ENCODE measurements at regions not wholly inside any gene's neighbourhood (a gene's known extent, or its start where the extent isn't known, plus 50 kb on each side); places are given as distances from the start of the nearest gene placed in this dataset.

GRCh38 chr15:69751566-69751965 is 298.9 kb downstream of the RPLP1 start:
- H2BK120ac ChIP-seq (ENCODE audit: low read depth, low read length), result no peak overlapping the region
- no CpG with 5 or more reads among the region's 5 CpGs for WGBS, 2 experiments (ENCODE audit: extremely low coverage in 2 of 2, insufficient read length in 1 of 2)
- ChIA-PET POLR2A (ENCODE audit: unreplicated experiment) (no interaction called here), CTCF (no interaction called here)
- no peak overlapping the region for H3K56ac ChIP-seq (ENCODE audit: extremely low read depth, insufficient read depth, low read length)
- TF ChIP-seq NFE2L2 (IDR thresholded peaks at IDR 0.05; ENCODE audit: low read depth, low read length) (no peak), RAD21 (IDR thresholded peaks at IDR 0.05; ENCODE audit: low read length) (no peak), RFX5 (IDR thresholded peaks at IDR 0.05; ENCODE audit: low read depth, low read length) (no peak), MAFK (IDR thresholded peaks at IDR 0.05; ENCODE audit: low read depth, low read length) (no peak), RCOR1 (IDR thresholded peaks at IDR 0.05; ENCODE audit: insufficient replicate concordance, low read length) (no peak), FOS (IDR thresholded peaks at IDR 0.05; ENCODE audit: low read depth, low read length) (no peak), MAZ (IDR thresholded peaks at IDR 0.05; ENCODE audit: borderline replicate concordance, low read depth, low read length) (no peak), MXI1 (IDR thresholded peaks at IDR 0.05; ENCODE audit: borderline replicate concordance, low read depth, low read length) (no peak), CHD1 (IDR thresholded peaks at IDR 0.05; ENCODE audit: low read depth, low read length) (no peak), POLR2A (IDR thresholded peaks at IDR 0.05; ENCODE audit: low read depth, low read length) (no peak), USF2 (IDR thresholded peaks at IDR 0.05; ENCODE audit: low read depth, low read length) (no peak), BHLHE40 (IDR thresholded peaks at IDR 0.05; ENCODE audit: low read depth, low read length) (no peak)
- TF ChIP-seq, protein P1, sequence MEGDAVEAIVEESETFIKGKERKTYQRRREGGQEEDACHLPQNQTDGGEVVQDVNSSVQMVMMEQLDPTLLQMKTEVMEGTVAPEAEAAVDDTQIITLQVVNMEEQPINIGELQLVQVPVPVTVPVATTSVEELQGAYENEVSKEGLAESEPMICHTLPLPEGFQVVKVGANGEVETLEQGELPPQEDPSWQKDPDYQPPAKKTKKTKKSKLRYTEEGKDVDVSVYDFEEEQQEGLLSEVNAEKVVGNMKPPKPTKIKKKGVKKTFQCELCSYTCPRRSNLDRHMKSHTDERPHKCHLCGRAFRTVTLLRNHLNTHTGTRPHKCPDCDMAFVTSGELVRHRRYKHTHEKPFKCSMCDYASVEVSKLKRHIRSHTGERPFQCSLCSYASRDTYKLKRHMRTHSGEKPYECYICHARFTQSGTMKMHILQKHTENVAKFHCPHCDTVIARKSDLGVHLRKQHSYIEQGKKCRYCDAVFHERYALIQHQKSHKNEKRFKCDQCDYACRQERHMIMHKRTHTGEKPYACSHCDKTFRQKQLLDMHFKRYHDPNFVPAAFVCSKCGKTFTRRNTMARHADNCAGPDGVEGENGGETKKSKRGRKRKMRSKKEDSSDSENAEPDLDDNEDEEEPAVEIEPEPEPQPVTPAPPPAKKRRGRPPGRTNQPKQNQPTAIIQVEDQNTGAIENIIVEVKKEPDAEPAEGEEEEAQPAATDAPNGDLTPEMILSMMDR (conservative IDR thresholded peaks at IDR 0.05; ENCODE audit: low read depth, low read length), result no peak
- H3K4me3 ChIP-seq (ENCODE audit: insufficient read depth, low read depth, low read length), result no peak overlapping the region
- no peaks in the 10 kb centered on the region for H3K79me1 ChIP-seq (ENCODE audit: low read depth in 1 of 2, low read length in 2 of 2)
- H3K27me3 ChIP-seq (ENCODE audit: control insufficient read depth, insufficient read depth, low read length), result peaks cover 33% of the 10 kb centered on the region
- H2AFZ ChIP-seq (replicated peaks; ENCODE audit: low read length, poor library complexity), result no peak overlapping the region
- H2AK5ac ChIP-seq (ENCODE audit: low read depth, low read length), result no peak overlapping the region
- no peak overlapping the region for H3K4ac ChIP-seq (ENCODE audit: low read depth, low read length)
- ATAC-seq (ENCODE audit: low read depth) (no peak), DNase-seq (no peak)
- H3K18ac ChIP-seq (ENCODE audit: low read depth, low read length), result no peak overlapping the region
- H4K91ac ChIP-seq (ENCODE audit: insufficient read depth, low read depth, low read length), result no peak overlapping the region
- H3K4me2 ChIP-seq (ENCODE audit: low read depth, low read length), result no peak overlapping the region
- no peaks in the 10 kb centered on the region for H3K36me3 ChIP-seq (ENCODE audit: control insufficient read depth, insufficient read depth, low read length)
- dilution Hi-C loops (cut with HindIII; ENCODE audit: low sequenced_read_pairs, unreplicated experiment) (no loop called here), intact Hi-C loops (cut with micrococcal nuclease) (no loop called here), in situ Hi-C loops (cut with MboI; ENCODE audit: low sequenced_read_pairs) (no loop called here)
- no peak overlapping the region for H3K23ac ChIP-seq (ENCODE audit: low read depth, low read length)
- H2BK5ac ChIP-seq (ENCODE audit: low read depth, low read length, poor library complexity, severe bottlenecking), result no peak overlapping the region
- H4K8ac ChIP-seq (ENCODE audit: low read depth in 2 of 2, low read length in 2 of 2), result no peak overlapping the region
- H3K27ac ChIP-seq (ENCODE audit: insufficient read depth, low read length), result no peak overlapping the region
- peaks cover 6% of the 10 kb centered on the region for H3K9me3 ChIP-seq (ENCODE audit: control insufficient read depth, insufficient read depth, low read length)
- no peak overlapping the region for H3K14ac ChIP-seq (replicated peaks; ENCODE audit: low read depth, low read length)
- H2BK15ac ChIP-seq (ENCODE audit: low read depth, low read length), result no peak overlapping the region
- H4K20me1 ChIP-seq (ENCODE audit: insufficient read depth, low read length), result no peaks in the 10 kb centered on the region
- H2BK20ac ChIP-seq (ENCODE audit: low read depth, low read length), result no peak overlapping the region
- H4K5ac ChIP-seq (ENCODE audit: low read depth, low read length), result no peak overlapping the region
- H3K9me1 ChIP-seq (ENCODE audit: insufficient read depth, low read length), result no peaks in the 10 kb centered on the region
- H3K9ac ChIP-seq (ENCODE audit: low read depth, low read length), result no peak overlapping the region
- no peaks in the 10 kb centered on the region for H3K4me1 ChIP-seq (ENCODE audit: control insufficient read depth, insufficient read depth, low read length)
- no TSS peak for BruUV-seq (replicated peaks)
- H2AK9ac ChIP-seq (replicated peaks; ENCODE audit: low read depth, low read length, poor library complexity), result no peak overlapping the region
